H1 (cell line): ENCODE measurements at regions not wholly inside any gene's neighbourhood (a gene's known extent, or its start where the extent isn't known, plus 50 kb on each side); places are given as distances from the start of the nearest gene placed in this dataset.

ENCODE experiments used
- CTCF ChIA-PET: fragments of 300-600 bp; sonication (Branson Sonifier 250); formaldehyde crosslinking; loops from one replicate; lab custom pipeline; 2021; ENCODE audit not compliant: partially characterized antibody; lab: Charles Lee
- POLR2A ChIA-PET: fragments of 300-600 bp; sonication (Branson Sonifier 250); formaldehyde crosslinking; loops from one replicate; lab custom pipeline; 2021; ENCODE audit warnings: inconsistent platforms; ENCODE audit not compliant: partially characterized antibody; lab: Charles Lee
- DNase-seq, 2 experiments: peaks; one replicate each; pipeline versions ENCODE4 v3.0.0 to v3.0.0-alpha.2; 2010 to 2022; ENCODE audit warnings: low spot score in 2 of 2, low read depth in 1 of 2, mixed read lengths in 1 of 2
- FAIRE-seq: peaks from 2 replicates; lab custom pipeline; 2011; peaks lifted over from hg19 to GRCh38; lab: Jason Lieb, UNC
- H2AFZ ChIP-seq: 2 replicates; pipeline ENCODE4 v1.8.1; 2012; ENCODE audit warnings: low read length, inconsistent platforms
- H2AK5ac ChIP-seq: 2 replicates; pipeline ENCODE4 v1.6.1; 2013; ENCODE audit warnings: low read depth, low read length
- H2BK120ac ChIP-seq: replicated peaks from 2 replicates; pipeline ENCODE3; 2013; ENCODE audit warnings: low read depth, low read length, inconsistent platforms
- H2BK12ac ChIP-seq: 2 replicates; pipeline ENCODE4 v1.6.1; 2013; ENCODE audit warnings: low read depth, low read length
- H2BK15ac ChIP-seq: 2 replicates; pipeline ENCODE4 v1.6.1; 2013; ENCODE audit warnings: low read length
- H2BK20ac ChIP-seq: 2 replicates; pipeline ENCODE4 v1.6.1; 2013; ENCODE audit warnings: low read length
- H2BK5ac ChIP-seq: 2 replicates; pipeline ENCODE4 v1.6.1; 2013; ENCODE audit warnings: low read depth, low read length
- H3K14ac ChIP-seq: 2 replicates; pipeline ENCODE4 v1.6.1; 2013; ENCODE audit warnings: inconsistent platforms; ENCODE audit not compliant: insufficient read length
- H3K18ac ChIP-seq: 2 replicates; pipeline ENCODE4 v1.6.1; 2013; ENCODE audit warnings: low read length; ENCODE audit errors: extremely low read depth
- H3K23ac ChIP-seq: 2 replicates; pipeline ENCODE4 v1.6.1; 2013; ENCODE audit warnings: inconsistent platforms; ENCODE audit not compliant: insufficient read length
- H3K23me2 ChIP-seq: 2 replicates; pipeline ENCODE4 v1.6.1; 2013; ENCODE audit warnings: low read depth, low read length
- H3K27ac ChIP-seq: 2 replicates; pipeline ENCODE4 v1.6.1; 2011; ENCODE audit warnings: low read depth, low read length, inconsistent platforms
- H3K27me3 ChIP-seq, 4 experiments: replicated peaks in 1 of 4; 1 replicate in 1 of 4; 2 replicates in 3 of 4; pipeline versions ENCODE4 v1.6.1 to v1.8.1; 2011 to 2013; ENCODE audit warnings: low read length in 3 of 4, mild to moderate bottlenecking in 3 of 4, inconsistent platforms in 2 of 4, mixed read lengths in 2 of 4, moderate library complexity in 1 of 4; ENCODE audit not compliant: control insufficient read depth in 3 of 4, insufficient read depth in 3 of 4; ENCODE audit errors: extremely low read depth in 1 of 4
- H3K36me3 ChIP-seq, 4 experiments: 2 replicates each; pipeline versions ENCODE4 v1.6.1 to v1.8.1; 2011 to 2013; ENCODE audit warnings: mild to moderate bottlenecking in 4 of 4, low read length in 3 of 4, moderate library complexity in 2 of 4, control low read depth in 1 of 4, inconsistent platforms in 1 of 4; ENCODE audit not compliant: insufficient read depth in 4 of 4, control insufficient read depth in 2 of 4
- H3K4ac ChIP-seq: replicated peaks from 2 replicates; pipeline ENCODE3; 2013; ENCODE audit warnings: low read length, low read depth, mixed read lengths, inconsistent platforms; ENCODE audit not compliant: insufficient read length
- H3K4me1 ChIP-seq, 4 experiments: replicated peaks in 1 of 4; 1 replicate in 1 of 4; 2 replicates in 3 of 4; pipeline versions ENCODE4 v1.6.1 to v1.8.1; 2011 to 2013; ENCODE audit warnings: low read length in 3 of 4, inconsistent platforms in 2 of 4, mixed read lengths in 1 of 4; ENCODE audit not compliant: insufficient read depth in 4 of 4, control insufficient read depth in 3 of 4
- H3K4me2 ChIP-seq, 2 experiments: 2 replicates each; pipeline versions ENCODE4 v1.6.1 to v1.8.1; 2011 to 2013; ENCODE audit warnings: low read depth in 2 of 2, low read length in 2 of 2, control low read depth in 1 of 2, inconsistent platforms in 1 of 2, mild to moderate bottlenecking in 1 of 2; ENCODE audit not compliant: insufficient read depth in 1 of 2
- H3K4me3 ChIP-seq, 4 experiments: fragments of 200-600, 300-600 bp in 1 of 4; sonication (generic), shearing (Covaris generic), sonication (Bioruptor Twin) in 1 of 4; 2 replicates each; pipeline versions ENCODE4 v1.5.1 to v1.8.1; 2011 to 2016; ENCODE audit warnings: low read length in 4 of 4, low read depth in 3 of 4, control low read depth in 2 of 4, inconsistent platforms in 2 of 4, mild to moderate bottlenecking in 2 of 4, mixed read lengths in 1 of 4, moderate library complexity in 1 of 4; ENCODE audit not compliant: insufficient read depth in 2 of 4; ENCODE audit errors: extremely low read depth in 1 of 4
- H3K56ac ChIP-seq: replicated peaks from 2 replicates; pipeline ENCODE3; 2013; ENCODE audit warnings: low read depth, mild to moderate bottlenecking, mixed read lengths, low read length, inconsistent platforms; ENCODE audit not compliant: insufficient read length
- H3K79me1 ChIP-seq: 2 replicates; pipeline ENCODE4 v1.6.1; 2013; ENCODE audit warnings: low read depth, low read length, control low read depth
- H3K79me2 ChIP-seq, 2 experiments: 2 replicates each; pipeline versions ENCODE4 v1.6.1 to v1.8.1; 2012 to 2013; ENCODE audit warnings: low read length in 2 of 2, mild to moderate bottlenecking in 2 of 2, inconsistent platforms in 1 of 2; ENCODE audit not compliant: insufficient read depth in 2 of 2, control insufficient read depth in 1 of 2
- H3K9ac ChIP-seq, 4 experiments: replicated peaks in 1 of 4; 1 replicate in 1 of 4; 2 replicates in 3 of 4; pipeline versions ENCODE4 v1.6.1 to v1.8.1; 2011 to 2013; ENCODE audit warnings: low read depth in 3 of 4, low read length in 3 of 4, control low read depth in 2 of 4, mild to moderate bottlenecking in 2 of 4, moderate library complexity in 2 of 4, inconsistent platforms in 1 of 4; ENCODE audit errors: extremely low read depth in 1 of 4
- H3K9me3 ChIP-seq, 2 experiments: 2 replicates each; pipeline versions ENCODE4 v1.6.1 to v1.8.1; 2012 to 2013; ENCODE audit warnings: mild to moderate bottlenecking in 2 of 2, moderate library complexity in 2 of 2, control low read depth in 1 of 2, inconsistent platforms in 1 of 2, low read depth in 1 of 2, low read length in 1 of 2, mixed read lengths in 1 of 2; ENCODE audit not compliant: insufficient read depth in 2 of 2
- H4K20me1 ChIP-seq, 2 experiments: replicated peaks in 1 of 2; 2 replicates each; pipeline versions ENCODE3 to v1.8.1; 2011 to 2013; ENCODE audit warnings: inconsistent platforms in 2 of 2, low read length in 2 of 2, mild to moderate bottlenecking in 1 of 2; ENCODE audit not compliant: insufficient read depth in 2 of 2, control insufficient read depth in 1 of 2
- H4K5ac ChIP-seq: 2 replicates; pipeline ENCODE4 v1.6.1; 2013; ENCODE audit warnings: low read length, low read depth, mixed read lengths, inconsistent platforms; ENCODE audit not compliant: insufficient read length
- H4K8ac ChIP-seq: 2 replicates; pipeline ENCODE4 v1.8.0; 2013; ENCODE audit warnings: mild to moderate bottlenecking, moderate library complexity, low read length, inconsistent platforms; ENCODE audit not compliant: insufficient read depth; ENCODE audit errors: extremely low read depth
- H4K91ac ChIP-seq: replicated peaks from 2 replicates; pipeline ENCODE3; 2013; ENCODE audit warnings: low read length, mixed read lengths, inconsistent platforms; ENCODE audit not compliant: insufficient read length
- ASH2L ChIP-seq: fragments of 200-600, 300-600 bp; sonication (generic); IDR thresholded peaks from one replicate; pipeline ENCODE4 v1.7.1; 2017; ENCODE audit warnings: low read length
- BCL11A ChIP-seq, 2 experiments: IDR thresholded peaks; one replicate each; pipeline ENCODE4 v1.6.1; 2011; ENCODE audit warnings: low read depth in 2 of 2, low read length in 2 of 2, mild to moderate bottlenecking in 2 of 2
- CREB1 ChIP-seq: IDR thresholded peaks from 2 replicates; pipeline ENCODE4 v1.6.1; 2012; ENCODE audit warnings: inconsistent platforms
- RAD21 ChIP-seq, 2 experiments: IDR thresholded peaks in 1 of 2; conservative IDR thresholded peaks in 1 of 2; 2 replicates each; pipeline ENCODE4 v1.6.1; 2011; ENCODE audit warnings: low read depth in 2 of 2, low read length in 2 of 2, improper control_type of control experiment in 1 of 2, inconsistent platforms in 1 of 2, mild to moderate bottlenecking in 1 of 2, moderate library complexity in 1 of 2
- SP2 ChIP-seq: IDR thresholded peaks from 2 replicates; pipeline ENCODE4 v1.6.1; 2012; ENCODE audit warnings: mild to moderate bottlenecking, low read length, inconsistent platforms
- TEAD4 ChIP-seq: IDR thresholded peaks from 2 replicates; pipeline ENCODE4 v1.6.1; 2012; ENCODE audit warnings: low read depth, low read length, inconsistent platforms, mixed read lengths
- WGBS, 2 experiments: shearing (Covaris generic) in 1 of 2; methylation state at CpG; one replicate each; pipeline versions ENCODE4 v1.1.6 to v1.1.7; 2013 to 2015; ENCODE audit warnings: low lambda C conversion rate in 2 of 2, mixed read lengths in 2 of 2, inconsistent platforms in 1 of 2, low coverage in 1 of 2, missing lambda C conversion rate in 1 of 2; ENCODE audit not compliant: insufficient replicate concordance in 2 of 2, insufficient coverage in 1 of 2, insufficient read length in 1 of 2; ENCODE audit errors: extremely low coverage in 1 of 2, missing lambda C conversion rate in 1 of 2; 5-methylcytosine and 5-hydroxymethylcytosine counted together

DNA sequence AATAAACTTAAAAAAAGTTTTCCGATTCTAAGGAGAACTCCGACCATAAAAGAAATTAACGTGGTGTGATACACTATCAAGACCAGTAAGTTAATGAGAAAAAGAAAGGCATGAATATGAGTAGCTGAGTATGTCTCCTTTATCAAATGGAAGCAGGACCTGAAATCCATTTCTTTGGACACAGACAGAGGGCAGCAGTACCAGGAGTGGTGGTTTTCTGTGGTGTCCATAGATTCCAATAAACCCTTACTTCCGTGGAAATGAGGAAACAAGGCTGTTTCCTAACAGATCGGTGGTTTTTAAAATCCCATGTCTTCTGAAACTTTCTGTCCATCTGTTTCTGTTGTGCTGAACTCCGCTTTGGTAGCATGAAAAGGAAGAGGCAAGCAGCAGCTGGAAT lies 128.5 kb upstream of the TSPAN5 start:
- H3K56ac ChIP-seq: no peak overlapping the region
- H3K36me3 ChIP-seq: no peaks in the 10 kb centered on the region
- no peak for FAIRE-seq
- no peak overlapping the region for H2AK5ac ChIP-seq
- no peak overlapping the region for H4K91ac ChIP-seq
- no peak overlapping the region for H2BK12ac ChIP-seq
- no peaks in the 10 kb centered on the region for H3K27me3 ChIP-seq
- H2BK5ac ChIP-seq: no peak overlapping the region
- no peak overlapping the region for H3K4ac ChIP-seq
- H4K20me1 ChIP-seq: no peaks in the 10 kb centered on the region
- 80% methylated on average over 6 of the region's 6 CpGs; no CpG with 5 or more reads in 1 of the 2 experiments for WGBS, 2 experiments
- H3K4me3 ChIP-seq: no peak overlapping the region
- no peaks in the 10 kb centered on the region for H3K79me1 ChIP-seq
- H3K4me2 ChIP-seq: no peak overlapping the region
- POLR2A ChIA-PET: interaction anchor here (1.2 kb wide), 1 partner anchor 89 kb away, joined by 3 read pairs; no protein-coding TSS in a partner anchor
- no peak overlapping the region for H2AFZ ChIP-seq
- DNase-seq: no peak
- no peak for TF ChIP-seq ASH2L
- TF ChIP-seq TEAD4: no peak
- no peak for TF ChIP-seq CREB1
- no peak for TF ChIP-seq BCL11A (IDR thresholded peaks at IDR 0.05; ENCODE audit: low read depth in 2 of 2, low read length in 2 of 2)
- peak in 1 of 2 experiments; percentile 24; a peak in 2 of 4 replicates for TF ChIP-seq RAD21 (IDR thresholded peaks at IDR 0.05 in 1 of 2, conservative IDR thresholded peaks at IDR 0.05 in 1 of 2; ENCODE audit: low read depth in 2 of 2, low read length in 2 of 2)
- no peak for TF ChIP-seq SP2
- H3K9me3 ChIP-seq: no peaks in the 10 kb centered on the region
- no peak overlapping the region for H2BK120ac ChIP-seq
- no peaks in the 10 kb centered on the region for H3K23me2 ChIP-seq
- no peak overlapping the region for H3K18ac ChIP-seq
- H4K5ac ChIP-seq: no peak overlapping the region
- no peak overlapping the region for H3K9ac ChIP-seq
- no peak overlapping the region for H3K23ac ChIP-seq
- no peak overlapping the region for H2BK20ac ChIP-seq
- CTCF ChIA-PET: interaction anchor here (0.8 to 1.8 kb wide), 6 partner anchors 9 to 156 kb away, joined by 3 to 5 read pairs (median 4); no protein-coding TSS in a partner anchor
- H3K27ac ChIP-seq: no peak overlapping the region
- no peak overlapping the region for H3K14ac ChIP-seq
- H2BK15ac ChIP-seq: no peak overlapping the region
- no peak overlapping the region for H4K8ac ChIP-seq
- no peaks in the 10 kb centered on the region for H3K4me1 ChIP-seq
- H3K79me2 ChIP-seq: no peaks in the 10 kb centered on the region
